ENCODE measurements at regions not wholly inside any gene's neighbourhood (a gene's known extent, or its start where the extent isn't known, plus 50 kb on each side); places are given as distances from the start of the nearest gene placed in this dataset.

- H3K4me3 ChIP-seq (ENCODE audit: low read depth, low read length): no peak overlapping the region
- ChIA-PET CTCF (no interaction called here), POLR2A (no interaction called here)
- TF ChIP-seq, protein P1, sequence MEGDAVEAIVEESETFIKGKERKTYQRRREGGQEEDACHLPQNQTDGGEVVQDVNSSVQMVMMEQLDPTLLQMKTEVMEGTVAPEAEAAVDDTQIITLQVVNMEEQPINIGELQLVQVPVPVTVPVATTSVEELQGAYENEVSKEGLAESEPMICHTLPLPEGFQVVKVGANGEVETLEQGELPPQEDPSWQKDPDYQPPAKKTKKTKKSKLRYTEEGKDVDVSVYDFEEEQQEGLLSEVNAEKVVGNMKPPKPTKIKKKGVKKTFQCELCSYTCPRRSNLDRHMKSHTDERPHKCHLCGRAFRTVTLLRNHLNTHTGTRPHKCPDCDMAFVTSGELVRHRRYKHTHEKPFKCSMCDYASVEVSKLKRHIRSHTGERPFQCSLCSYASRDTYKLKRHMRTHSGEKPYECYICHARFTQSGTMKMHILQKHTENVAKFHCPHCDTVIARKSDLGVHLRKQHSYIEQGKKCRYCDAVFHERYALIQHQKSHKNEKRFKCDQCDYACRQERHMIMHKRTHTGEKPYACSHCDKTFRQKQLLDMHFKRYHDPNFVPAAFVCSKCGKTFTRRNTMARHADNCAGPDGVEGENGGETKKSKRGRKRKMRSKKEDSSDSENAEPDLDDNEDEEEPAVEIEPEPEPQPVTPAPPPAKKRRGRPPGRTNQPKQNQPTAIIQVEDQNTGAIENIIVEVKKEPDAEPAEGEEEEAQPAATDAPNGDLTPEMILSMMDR (IDR thresholded peaks at IDR 0.05; ENCODE audit: insufficient read depth, low read length, missing control alignments): no peak
- DNase-seq (ENCODE audit: low read depth, low spot score): no peak
Observed at GRCh38 chr1:217193151-217193550, 437.7 kb downstream of the GPATCH2 start.

DNA sequence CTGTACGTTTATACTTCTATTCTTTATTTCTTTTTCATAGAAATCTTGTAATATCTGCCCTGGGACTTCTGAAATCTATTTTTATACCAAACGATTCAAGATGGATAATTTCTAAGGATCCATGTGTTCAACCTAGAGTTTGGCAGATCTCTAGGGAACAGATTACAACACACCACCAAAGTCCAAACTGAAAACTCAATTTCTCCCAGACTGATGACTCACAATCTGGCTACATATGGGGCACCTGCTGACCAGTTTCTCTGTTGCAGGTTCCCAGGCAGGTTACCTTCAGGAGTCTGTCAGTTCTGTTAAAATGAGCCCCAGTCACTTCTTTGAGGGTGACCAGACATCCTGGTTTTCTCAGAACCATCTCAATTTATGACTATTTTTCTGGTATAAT lies 439.4 kb downstream of the GPATCH2 start:
- TF ChIP-seq, protein P1 (IDR thresholded peaks at IDR 0.05; ENCODE audit: insufficient read depth, low read length, missing control alignments): no peak
- no peak overlapping the region for H3K4me3 ChIP-seq (ENCODE audit: low read depth, low read length)
- ChIA-PET CTCF (no interaction called here), POLR2A (no interaction called here)
- no peak for DNase-seq (ENCODE audit: low read depth, low spot score)

- TF ChIP-seq, protein P1 (IDR thresholded peaks at IDR 0.05; ENCODE audit: insufficient read depth, low read length, missing control alignments): no peak
- ChIA-PET POLR2A (no interaction called here), CTCF (no interaction called here)
- no peak overlapping the region for H3K4me3 ChIP-seq (ENCODE audit: low read depth, low read length)
- no peak for DNase-seq (ENCODE audit: low read depth, low spot score)
Observed at GRCh38 chr1:217190359-217190758, 440.5 kb downstream of the GPATCH2 start.

DNA sequence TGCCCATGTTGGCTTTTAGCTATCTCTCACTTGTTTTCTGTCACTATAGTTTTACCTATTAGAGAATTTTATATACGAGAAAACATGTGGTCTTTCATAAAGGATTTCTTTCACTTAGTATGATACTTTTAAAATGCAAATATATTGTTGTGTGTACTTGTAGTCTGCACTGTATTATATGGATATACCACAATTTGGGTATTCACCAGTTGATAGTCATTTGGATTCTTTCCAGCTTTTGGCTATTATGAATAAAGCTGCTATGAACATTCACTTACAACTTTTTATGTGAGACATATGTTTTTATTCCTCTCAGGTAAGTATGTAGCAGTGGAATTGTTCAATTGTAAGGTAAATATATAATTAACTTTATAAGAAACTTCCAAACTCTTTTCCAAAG lies 441.5 kb downstream of the GPATCH2 start:
- no peak for DNase-seq (ENCODE audit: low read depth, low spot score)
- TF ChIP-seq, protein P1 (IDR thresholded peaks at IDR 0.05; ENCODE audit: insufficient read depth, low read length, missing control alignments): no peak
- ChIA-PET CTCF (no interaction called here), POLR2A (no interaction called here)
- H3K4me3 ChIP-seq (ENCODE audit: low read depth, low read length): no peak overlapping the region

- ChIA-PET POLR2A (no interaction called here), CTCF (no interaction called here)
- no peak for DNase-seq (ENCODE audit: low read depth, low spot score)
- TF ChIP-seq, protein P1 (IDR thresholded peaks at IDR 0.05; ENCODE audit: insufficient read depth, low read length, missing control alignments): no peak
- H3K4me3 ChIP-seq (ENCODE audit: low read depth, low read length): no peak overlapping the region
Observed at GRCh38 chr1:217188280-217189237, 442.3 kb downstream of the GPATCH2 start.

GRCh38 chr1:217186664-217187063 lies 444.2 kb downstream of the GPATCH2 start:
- ChIA-PET POLR2A (no interaction called here), CTCF (no interaction called here)
- DNase-seq (ENCODE audit: low read depth, low spot score): no peak
- TF ChIP-seq, protein P1 (IDR thresholded peaks at IDR 0.05; ENCODE audit: insufficient read depth, low read length, missing control alignments): no peak
- no peak overlapping the region for H3K4me3 ChIP-seq (ENCODE audit: low read depth, low read length)
